ENCODE measurements at regions not wholly inside any gene's neighbourhood (a gene's known extent, or its start where the extent isn't known, plus 50 kb on each side); places are given as distances from the start of the nearest gene placed in this dataset.
"Not testable (repeated sequence)": the region's sequence is repeated elsewhere in the genome, so short reads cannot be mapped to it uniquely, and the experiment has no call there.

DNA sequence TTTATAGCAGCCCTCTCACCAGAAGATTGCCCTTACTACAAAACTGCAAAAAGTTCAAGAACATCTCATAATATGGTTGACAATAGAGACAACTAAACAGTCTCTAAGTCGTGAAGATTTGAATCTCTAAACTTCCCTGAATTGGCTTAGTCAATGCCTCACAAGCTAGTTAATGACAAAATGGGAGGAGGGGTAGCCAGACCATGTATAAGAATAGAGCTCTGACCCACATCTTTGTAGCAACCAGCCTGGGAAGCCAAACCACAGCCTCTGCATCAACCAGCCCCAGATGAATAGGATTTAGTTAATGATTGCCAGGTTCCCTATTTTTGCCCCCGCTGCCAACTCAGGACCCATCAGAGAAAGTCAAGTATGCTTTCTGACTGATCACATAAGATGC is 1265.9 kb upstream of the PCDH10 start:
- not testable (repeated sequence) for DNase-seq

DNA sequence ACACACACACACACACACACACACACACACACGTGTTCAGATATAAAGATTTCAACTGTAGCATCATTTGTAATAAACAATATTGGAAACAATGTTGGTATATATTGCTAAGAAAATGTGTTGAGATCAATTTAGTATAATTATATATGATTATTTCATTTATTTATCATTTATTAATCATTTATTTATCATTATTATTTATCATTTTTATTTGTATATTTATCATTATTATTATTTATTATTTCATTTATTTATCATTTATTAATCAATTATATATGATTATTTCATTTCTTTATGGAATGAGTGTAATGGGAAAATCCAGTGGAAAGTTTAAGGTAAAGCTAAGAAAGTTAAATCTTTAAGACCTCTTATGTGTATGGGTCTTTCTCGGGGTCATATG is 1223.4 kb upstream of the PCDH10 start:
- not testable (repeated sequence) for DNase-seq

DNA sequence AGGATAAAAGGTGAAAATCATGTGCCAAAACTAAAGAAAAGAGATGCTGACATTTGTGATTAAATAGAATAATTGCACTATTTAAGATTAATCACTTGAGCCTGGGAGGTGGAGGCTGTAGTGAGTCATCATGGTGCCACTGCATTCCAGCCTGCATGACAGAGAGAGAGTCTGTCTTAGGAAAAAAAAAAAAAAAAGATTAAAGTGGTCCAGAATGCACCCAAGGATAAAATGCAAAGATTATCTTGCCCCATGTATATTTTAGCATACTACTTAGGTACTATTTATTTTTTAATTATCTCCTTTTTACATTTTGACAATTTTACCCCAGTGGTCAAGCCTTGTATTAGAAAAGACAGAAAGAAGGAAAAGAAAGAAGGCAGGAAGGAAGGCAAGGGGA is 1181.4 kb upstream of the PCDH10 start:
- DNase-seq, result not testable (repeated sequence)

DNA sequence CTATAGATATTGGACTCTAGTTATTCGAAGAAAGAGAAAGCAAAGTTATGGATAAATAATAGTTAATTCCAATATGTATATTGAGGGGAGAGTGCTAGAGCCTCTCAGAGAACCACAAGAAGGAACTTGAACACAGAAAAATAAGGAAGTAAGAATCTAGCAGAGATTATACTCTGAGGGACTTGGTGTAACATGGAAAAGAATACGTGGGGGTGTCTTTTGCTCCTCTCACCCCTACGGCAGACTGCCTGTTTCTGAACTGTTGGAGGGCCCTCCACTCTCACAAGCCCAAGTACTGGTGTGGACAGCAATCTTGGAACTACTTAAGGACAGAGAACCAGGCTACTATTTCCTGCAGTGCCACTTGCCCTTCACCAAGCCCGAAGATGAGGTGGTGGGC is 1174.4 kb upstream of the PCDH10 start:
- no peak for DNase-seq

DNA sequence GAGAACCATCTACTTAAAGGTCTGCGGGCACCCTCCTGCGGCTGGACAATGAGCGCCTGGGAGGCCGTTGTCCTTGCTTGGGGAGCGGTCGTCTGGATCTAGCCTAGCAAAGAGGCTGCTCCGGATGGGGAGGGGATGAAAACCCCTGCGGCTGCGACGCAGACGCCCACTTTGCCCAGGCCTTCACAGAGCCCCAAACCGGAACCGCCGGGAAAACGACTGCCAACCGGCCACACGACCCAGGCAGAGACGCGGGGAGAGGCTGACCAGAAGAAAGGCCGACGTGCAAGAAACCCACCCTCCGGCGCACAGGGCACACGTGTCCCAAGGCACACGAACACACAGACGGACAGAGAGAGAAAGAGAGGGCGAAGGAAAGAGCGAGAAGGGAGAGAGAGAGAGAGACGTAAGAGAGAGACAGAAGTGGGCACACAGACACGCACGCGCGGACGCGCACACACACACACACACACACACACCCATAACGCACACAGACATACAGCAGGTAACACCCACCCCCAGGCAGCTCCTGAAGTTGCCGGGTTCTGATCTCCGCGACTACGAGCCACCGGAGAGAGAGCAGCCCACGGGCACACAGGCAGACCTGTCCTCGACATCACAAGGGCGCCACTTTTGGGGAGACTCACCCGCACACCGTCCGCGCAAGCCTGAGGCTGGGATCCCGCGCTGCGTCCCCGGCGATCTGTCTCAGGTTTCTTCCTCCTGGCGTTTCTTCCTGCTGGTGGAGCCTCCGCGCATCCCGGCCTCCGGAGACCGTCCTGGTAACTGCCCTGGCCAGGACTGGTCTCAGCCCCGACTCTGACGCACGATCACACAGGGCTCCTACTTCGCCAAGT is 1173.6 kb upstream of the PCDH10 start:
- not testable (repeated sequence) for DNase-seq

DNA sequence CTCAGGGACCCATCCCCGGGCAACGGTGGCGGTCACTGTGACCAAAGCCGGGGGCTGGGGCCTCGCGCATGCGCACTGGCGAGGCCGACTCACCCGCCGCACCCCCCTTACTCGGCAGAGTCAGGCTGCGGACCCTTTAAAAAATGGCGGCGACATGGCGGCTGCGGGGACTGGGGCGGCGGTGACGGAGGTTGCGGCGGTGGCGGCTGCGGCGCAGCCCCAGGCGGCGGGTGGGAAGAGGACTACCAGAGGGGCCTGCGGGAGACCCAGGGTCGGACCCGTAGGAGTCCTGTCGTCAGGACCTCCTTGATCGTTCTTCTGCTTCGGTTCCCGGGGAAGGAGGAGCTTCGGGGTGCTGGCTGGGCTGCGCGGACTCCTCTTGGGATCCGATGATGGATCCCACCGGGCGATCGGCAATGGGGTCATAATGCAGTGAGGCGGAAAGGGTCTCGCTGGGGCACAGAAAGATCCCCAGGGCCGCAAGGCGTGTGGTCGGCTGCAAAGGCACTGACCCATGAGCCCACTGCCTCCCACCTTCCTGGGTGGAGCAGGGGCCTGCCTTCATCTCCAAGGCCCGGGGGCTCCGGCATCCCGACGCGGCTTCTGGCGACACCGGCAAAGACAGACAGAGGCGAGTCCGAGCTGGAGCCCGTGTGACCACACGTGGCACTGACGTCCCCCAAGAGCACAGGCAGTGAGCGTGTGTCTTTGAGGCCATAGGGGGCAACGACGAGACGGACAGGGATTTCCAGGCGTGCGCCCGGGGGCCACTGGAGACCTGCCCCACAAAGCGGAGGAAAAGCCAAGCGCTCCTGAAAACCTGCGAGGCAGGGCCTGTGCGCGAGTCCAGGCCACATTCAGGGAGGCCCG is 1172.7 kb upstream of the PCDH10 start:
- peak; percentile 4 for DNase-seq

DNA sequence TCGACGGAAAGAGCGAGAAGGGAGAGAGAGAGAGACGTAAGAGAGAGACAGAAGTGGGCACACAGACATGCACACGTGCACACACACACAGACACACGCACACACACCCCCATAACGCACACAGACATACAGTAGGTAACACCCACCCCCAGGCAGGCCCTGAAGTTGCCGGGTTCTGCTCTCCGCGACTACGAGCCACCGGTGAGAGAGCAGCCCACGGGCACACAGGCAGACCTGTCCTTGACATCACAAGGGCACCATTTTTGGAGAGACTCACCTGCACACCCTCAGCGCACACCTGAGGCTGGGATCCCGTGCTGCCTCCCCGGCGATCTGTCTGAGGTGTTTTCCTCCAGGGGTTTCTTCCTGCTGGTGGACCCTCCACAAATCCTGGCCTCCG is 1171.0 kb upstream of the PCDH10 start:
- no peak for DNase-seq

DNA sequence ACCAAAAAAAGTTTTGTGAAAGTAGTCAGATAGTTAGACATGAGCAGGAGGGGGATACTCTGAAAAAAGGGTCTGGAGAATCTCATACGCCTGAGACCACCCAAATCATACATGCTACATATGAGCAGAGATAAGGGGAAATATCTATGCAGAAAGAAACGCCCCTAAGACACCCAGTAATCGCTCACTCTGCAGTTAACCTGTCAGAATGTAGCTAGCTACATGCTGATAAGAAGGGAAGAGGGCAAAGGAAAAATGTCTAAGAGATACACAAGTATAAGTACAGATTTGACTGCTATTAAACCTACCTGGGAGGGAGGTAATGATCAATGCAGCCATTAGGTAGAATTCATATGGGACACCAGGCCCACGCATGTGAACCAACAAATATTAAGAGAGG is 1159.5 kb upstream of the PCDH10 start:
- no peak for DNase-seq

DNA sequence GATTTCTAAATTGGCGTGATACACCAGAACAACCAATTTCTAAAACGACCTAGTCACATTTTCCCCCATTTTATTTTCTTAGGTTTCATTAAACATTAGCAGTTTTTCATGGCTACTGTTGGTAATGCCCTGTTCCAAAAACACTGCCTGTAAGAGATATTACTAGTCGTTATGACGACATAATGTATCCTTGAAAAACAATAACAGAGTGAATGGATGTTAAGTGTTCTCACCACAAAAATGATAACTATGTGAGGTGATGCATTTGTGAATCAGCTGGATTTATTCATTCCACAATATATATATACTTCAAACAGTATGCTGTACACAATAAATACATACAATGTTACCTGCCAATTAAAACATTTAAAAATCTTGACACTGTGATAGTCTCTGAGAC is 1147.6 kb upstream of the PCDH10 start:
- DNase-seq, result no peak

DNA sequence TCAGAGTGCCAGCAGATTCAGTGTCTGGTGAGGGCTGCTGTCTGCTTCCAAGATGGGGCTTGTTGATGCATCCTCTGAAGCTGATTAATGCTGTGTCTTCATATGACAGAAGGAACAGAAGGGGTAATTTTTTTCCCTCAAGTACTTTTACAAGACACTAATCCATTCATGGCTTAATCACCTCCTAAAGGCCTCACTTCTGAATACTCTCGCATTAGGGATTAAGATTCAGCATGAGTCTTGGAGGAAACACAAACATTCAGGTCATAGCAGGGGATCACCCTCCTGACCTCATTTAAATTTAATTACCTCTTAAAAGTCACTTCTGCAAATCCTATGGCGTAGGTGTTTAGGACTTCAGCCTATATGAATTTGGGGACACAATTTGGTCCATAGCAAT is 1145.5 kb upstream of the PCDH10 start:
- DNase-seq, result no peak

DNA sequence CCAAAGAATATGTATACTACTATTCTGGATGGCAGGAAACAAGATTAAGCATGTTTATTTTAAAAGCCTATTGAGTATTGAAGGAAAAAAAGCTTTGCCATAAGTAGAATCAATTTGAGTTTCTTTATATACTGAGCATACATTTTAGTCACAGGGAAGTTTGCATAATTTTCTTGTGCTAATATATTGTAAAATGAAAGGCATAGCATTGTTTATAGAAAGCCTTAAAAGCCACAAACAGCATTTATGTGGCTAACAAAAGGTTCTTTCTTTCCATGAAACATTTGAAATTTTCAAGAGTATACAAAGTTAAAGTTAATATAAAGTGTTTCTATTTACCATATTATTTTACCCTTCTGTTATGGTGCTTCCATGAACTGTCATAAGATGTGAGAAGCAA is 1133.8 kb upstream of the PCDH10 start:
- DNase-seq, result no peak

DNA sequence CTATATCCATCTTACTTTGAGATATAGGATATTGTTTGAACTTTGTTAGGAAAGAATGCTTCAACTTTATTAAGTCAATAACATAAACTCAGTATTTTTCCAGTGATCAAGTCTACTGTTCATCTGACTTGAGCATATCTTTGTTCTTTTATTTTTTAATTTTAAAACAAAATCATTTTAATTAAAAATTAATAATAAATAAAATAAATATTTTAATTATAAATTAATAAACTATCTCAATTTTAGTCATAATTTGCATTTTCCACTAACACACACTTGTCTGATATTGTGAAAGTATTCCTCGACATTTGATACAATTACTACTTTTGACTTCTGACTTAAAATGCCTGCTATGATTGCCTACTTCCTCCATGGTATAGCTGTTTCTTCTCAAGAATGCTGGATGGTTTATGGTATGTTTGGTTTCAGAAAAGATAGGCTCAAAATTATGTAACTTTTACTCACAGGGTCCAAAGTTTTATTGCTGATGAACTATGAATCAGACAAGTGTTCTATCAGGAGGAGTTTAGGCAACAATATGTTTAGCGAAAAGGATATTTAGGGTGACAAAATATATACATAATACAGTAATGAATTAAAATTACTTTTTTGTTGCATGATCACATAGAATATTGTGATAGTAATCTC is 1132.3 kb upstream of the PCDH10 start:
- no peak for DNase-seq

DNA sequence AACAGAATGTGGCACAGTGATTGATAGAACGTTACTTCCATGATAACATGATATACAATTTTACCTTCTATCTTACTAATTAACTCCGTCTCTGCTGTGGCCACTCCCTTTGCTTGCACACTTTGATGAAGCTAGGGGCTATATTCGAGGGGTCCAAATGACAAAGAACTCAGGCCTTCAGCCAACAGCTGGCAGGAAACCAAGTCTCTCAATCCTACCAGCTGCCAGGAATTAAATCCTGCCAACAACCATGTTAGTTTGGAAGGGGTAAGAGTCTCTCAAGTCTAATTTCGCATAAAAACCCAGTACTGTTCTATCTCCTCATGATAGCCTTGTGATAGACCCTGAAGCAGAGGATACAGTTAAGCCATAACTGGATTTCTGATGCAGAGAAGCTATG is 1122.9 kb upstream of the PCDH10 start:
- no peak for DNase-seq

DNA sequence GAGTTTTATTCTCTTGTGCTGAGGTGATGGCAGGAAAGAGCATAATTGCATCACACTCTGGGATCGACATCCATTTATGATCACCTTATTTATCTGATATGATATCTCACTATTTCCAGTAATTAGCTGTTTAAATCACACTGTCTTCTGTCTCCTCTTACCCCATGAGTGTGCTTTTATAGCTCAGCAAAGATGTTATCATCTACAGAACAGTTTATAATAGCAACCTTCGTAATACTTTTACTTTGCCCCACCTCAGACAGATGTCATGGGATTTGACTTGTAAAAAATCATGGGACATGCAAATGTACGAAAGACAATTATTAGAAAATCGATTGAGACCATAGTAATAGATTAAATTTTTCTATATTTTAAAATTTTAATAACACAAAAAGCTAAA is 1122.3 kb upstream of the PCDH10 start:
- no peak for DNase-seq

DNA sequence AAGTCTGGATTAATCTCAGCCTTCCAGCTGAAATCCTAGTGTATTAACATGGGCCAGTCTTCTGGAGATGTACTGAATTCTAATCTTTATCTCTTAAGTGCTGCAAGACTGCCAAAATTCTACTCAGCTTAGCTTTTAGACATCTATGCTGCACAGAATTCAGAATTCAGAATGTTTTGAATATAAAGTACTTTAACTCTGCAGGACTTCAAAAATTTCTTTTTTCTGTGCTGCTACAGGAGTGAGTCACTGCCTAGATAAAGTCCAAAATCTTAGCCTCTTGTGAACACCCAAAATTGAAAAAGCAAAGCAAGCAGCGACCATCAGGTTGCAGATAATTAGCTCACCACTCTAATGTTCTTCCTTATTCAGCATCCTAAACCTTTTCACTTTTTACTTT is 1092.6 kb upstream of the PCDH10 start:
- no peak for DNase-seq

DNA sequence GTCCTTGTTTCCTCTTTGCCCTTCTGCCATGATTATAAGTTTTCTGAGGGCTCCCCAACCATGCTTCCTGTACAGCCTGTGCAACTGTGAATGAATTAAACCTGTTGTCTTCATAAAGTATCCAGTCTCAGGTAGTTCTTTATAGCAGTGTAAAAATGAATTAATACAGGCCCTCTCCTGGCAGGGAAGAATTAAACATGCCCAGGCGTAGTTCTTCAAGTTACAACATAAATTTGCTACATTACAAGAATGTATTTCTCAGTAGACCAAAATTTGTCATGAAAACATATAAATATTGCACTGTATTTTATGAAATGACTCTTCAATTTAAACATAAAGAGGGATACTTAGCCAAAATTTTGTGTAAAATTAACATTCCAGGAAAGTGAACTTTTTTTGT is 1089.9 kb upstream of the PCDH10 start:
- no peak for DNase-seq

DNA sequence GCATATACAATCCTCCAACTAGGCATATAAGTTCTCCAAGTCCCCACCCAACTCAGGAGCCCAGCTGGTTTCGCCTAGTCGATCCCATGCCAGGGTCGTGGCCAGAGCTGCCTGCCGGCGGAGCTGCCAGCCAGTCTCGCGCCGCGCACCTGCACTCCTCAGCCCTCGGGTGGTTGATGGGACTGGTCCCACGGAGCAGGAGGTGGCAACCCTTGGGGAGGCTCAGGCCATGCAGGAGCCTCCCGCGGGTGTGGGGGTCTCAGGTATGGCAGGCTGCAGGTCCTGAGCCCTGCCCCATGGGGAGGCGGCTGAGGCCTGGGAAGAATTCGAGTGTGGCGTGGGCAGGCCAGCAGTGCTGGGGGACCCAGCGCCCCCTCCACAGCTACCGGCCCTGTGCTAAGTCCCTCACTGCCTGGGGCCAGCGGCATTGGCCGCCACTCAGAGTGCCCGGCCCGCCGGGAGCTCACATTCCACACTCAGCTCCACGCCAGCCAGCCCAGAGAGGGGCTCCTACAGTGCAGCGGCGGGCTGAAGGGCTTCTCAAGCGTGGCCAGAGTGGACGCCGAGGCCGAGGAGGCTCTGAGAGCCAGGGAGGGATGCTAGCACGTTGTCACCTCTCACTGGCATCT is 1086.4 kb upstream of the PCDH10 start:
- no peak for DNase-seq

DNA sequence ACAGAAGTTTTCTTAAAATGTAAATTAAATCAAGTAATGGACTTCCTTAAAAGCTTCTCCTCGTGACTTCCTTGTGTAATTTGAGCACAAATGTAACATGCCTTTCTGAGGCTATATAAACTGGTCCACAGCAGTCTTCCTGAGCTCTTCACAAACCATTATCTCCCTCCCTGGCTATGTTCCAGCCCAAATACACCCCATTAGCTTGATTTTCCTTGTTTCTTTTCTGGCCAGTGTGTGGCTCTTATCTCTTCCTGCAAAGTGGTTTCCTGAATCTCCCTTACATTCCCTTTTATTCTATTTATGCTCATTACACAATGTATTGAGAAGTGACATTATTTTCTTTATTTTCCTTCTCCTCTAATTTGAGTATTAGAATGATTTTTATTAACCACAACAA is 1085.3 kb upstream of the PCDH10 start:
- no peak for DNase-seq

DNA sequence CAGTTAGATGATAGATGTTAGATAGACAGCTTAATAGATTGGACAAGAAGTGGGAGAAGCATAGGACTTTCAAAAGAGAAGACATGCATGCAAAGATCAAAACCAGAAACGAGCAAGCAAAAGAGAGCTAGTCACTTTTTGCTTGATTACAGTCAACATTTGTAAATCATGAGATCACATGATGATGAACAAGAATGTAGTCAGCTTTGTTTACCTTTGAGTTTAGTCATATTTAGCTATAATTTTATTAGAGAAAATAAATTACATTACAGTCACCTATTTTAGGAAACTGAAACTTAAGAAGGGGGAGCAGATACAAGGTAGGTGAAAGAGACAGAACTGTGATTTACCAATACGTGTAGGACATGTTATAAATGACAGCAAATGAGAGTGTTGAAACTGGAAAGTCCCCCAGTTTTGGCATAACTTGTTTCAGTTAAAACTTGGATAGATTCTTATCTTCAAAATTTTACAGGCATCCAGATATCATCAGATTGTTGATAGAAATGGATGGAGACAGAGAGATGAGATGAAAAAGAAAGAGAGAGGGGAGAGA is 1083.1 kb upstream of the PCDH10 start:
- no peak for DNase-seq

DNA sequence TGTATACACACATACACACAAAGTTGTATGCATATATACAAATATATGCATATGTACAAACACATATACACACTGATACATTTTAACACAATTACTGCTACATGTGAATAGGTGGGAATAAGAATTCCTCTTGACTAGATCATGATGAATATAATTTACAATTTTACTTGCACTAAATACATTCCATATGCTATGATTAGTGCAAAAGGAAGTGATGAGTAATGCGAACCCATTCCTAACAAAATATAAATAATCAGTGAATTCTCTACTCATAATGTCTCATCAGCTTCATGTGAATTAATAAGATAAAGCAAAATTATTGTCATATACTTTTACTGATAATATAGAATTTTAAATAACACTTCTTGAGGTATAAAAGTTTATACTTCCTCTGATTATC is 1077.3 kb upstream of the PCDH10 start:
- DNase-seq, result no peak

DNA sequence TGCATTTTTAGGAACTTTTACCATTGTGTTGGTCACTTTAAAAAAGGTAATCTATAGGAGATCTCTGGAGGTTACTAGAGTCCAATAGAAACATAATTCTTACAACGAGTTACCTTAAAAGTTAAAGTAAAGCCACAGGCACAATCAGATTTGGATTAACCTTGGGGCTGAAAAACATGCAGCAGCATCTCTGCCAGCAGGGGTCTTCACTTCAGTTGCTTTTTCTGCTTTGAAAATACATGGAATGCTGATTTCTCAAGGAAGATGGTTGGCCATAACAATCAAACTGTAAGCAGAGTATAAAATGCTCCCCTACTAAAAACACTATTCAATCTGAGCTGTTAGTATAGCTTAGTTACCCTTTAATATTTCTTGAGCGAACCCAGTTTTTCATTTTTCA is 1072.3 kb upstream of the PCDH10 start:
- DNase-seq, result no peak

DNA sequence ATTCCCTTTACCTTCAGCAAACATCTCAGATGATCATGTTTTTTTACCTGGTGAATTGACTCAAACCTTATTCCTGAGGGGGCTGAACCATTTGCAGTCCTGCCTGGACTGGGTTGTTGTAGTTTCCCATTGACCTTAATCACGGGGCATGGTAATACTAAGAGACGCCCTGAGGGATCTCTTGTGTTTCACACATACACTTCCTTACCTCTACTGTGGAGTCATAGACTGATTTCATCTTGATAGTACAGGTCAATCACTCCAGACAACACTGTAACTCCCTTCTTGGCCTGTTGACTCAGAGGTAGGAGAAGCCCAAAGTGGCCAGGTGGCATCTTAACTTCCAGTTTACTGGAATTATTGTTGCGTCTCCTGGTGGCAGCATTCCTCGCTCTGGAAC is 1064.0 kb upstream of the PCDH10 start:
- no peak for DNase-seq

DNA sequence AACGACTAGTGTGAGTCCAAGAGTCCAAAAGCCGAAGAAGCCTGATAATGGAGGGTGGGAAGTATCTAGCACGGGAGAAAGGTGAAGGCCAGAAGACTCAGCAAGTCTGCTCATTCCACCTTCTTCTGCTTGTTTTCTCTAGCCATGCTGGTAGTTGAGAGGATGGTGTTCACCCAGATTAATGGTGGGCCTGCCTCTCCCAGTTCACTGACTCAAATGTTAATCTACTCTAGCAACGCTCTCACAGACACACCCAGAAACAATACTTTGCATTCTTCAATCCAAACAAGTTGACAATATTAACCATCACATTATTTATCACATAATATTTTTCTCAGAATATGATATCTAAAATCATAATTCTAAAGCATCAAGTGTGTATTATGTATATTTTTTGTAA is 1055.1 kb upstream of the PCDH10 start:
- DNase-seq, result no peak
